Endodermal cell (in vitro differentiated cells): ENCODE measurements at regions not wholly inside any gene's neighbourhood (a gene's known extent, or its start where the extent isn't known, plus 50 kb on each side); places are given as distances from the start of the nearest gene placed in this dataset.
"Not testable (repeated sequence)": the region's sequence is repeated elsewhere in the genome, so short reads cannot be mapped to it uniquely, and the experiment has no call there.

Source experiments
- DNase-seq: peaks from one replicate; pipeline ENCODE4 v3.0.0-alpha.2; 2017
- H3K27ac ChIP-seq: 2 replicates; pipeline ENCODE4 v1.5.1; 2013; ENCODE audit warnings: mild to moderate bottlenecking, low read depth, low read length, moderate library complexity
- H3K27me3 ChIP-seq: 2 replicates; pipeline ENCODE4 v1.6.1; 2013; ENCODE audit warnings: mild to moderate bottlenecking, low read length, moderate library complexity; ENCODE audit not compliant: insufficient read depth, control insufficient read depth, poor library complexity, severe bottlenecking
- H3K36me3 ChIP-seq: 2 replicates; pipeline ENCODE4 v1.7.0; 2013; ENCODE audit warnings: mild to moderate bottlenecking, low read length, moderate library complexity; ENCODE audit not compliant: control insufficient read depth, insufficient read depth
- H3K4me1 ChIP-seq: one replicate; pipeline ENCODE4 v1.7.0; 2013; ENCODE audit warnings: low read length; ENCODE audit not compliant: control insufficient read depth, insufficient read depth
- H3K4me3 ChIP-seq: 2 replicates; pipeline ENCODE4 v1.5.1; 2013; ENCODE audit warnings: mild to moderate bottlenecking, low read length, moderate library complexity
- H3K9ac ChIP-seq: 2 replicates; pipeline ENCODE4 v1.6.1; 2013; ENCODE audit warnings: mild to moderate bottlenecking, low read length, moderate library complexity; ENCODE audit not compliant: poor library complexity, severe bottlenecking; ENCODE audit errors: extremely low read depth
- H3K9me3 ChIP-seq: 2 replicates; pipeline ENCODE4 v1.6.1; 2013; ENCODE audit warnings: mild to moderate bottlenecking, low read length, moderate library complexity; ENCODE audit not compliant: control insufficient read depth
- H3K27ac Mint-ChIP-seq: 2 replicates; pipeline ENCODE4 v1.8.0; 2020; ENCODE audit warnings: mixed read lengths
- H3K27me3 Mint-ChIP-seq: 2 replicates; pipeline ENCODE4 v1.8.0; 2021; ENCODE audit warnings: mild to moderate bottlenecking, mixed read lengths; ENCODE audit not compliant: insufficient read depth
- H3K36me3 Mint-ChIP-seq: 2 replicates; pipeline ENCODE4 v1.8.0; 2020; ENCODE audit warnings: low read depth, mixed read lengths
- H3K4me1 Mint-ChIP-seq: 2 replicates; pipeline ENCODE4 v1.8.0; 2020; ENCODE audit warnings: mixed read lengths
- H3K4me3 Mint-ChIP-seq: 2 replicates; pipeline ENCODE4 v1.8.0; 2020; ENCODE audit warnings: mild to moderate bottlenecking, moderate library complexity, mixed read lengths
- H3K9me3 Mint-ChIP-seq: 2 replicates; pipeline ENCODE4 v1.8.0; 2020; ENCODE audit warnings: mild to moderate bottlenecking, mixed read lengths
- WGBS, 2 experiments: methylation state at CpG; one replicate each; pipeline versions ENCODE4 v1.1.5 to v1.1.7; 2013; ENCODE audit warnings: missing lambda C conversion rate in 2 of 2, mixed read lengths in 1 of 2; ENCODE audit not compliant: insufficient coverage in 1 of 2, insufficient read length in 1 of 2; 5-methylcytosine and 5-hydroxymethylcytosine counted together
- TF ChIP-seq, protein P1 (sequence below): fragments of 200-600 bp; sonication (generic); conservative IDR thresholded peaks from 2 replicates; pipeline ENCODE4 v1.5.0; 2021; ENCODE audit warnings: antibody characterized with exemption, mild to moderate bottlenecking

DNA sequence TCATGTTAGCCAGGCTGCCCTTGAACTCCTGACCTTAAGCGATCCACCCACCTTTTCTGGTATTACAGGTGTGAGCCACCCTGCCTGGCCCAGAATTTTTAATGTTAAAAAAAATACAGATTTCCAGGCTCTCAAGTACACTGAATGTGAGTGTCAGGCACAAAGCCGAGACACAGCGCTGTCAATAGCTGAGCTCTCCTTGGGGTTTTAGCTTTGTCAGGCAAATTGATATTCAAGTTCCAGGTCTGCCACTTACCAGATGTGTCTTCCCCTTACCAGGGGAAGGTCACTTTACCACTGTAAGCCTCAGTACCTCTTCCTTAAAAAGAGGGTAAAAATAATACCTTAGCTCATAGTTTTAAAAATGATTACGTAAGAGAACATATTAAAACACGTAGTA is 71.6 kb upstream of the LRRC37A2 start:
- no CpG with 5 or more reads among the region's 5 CpGs for WGBS, 2 experiments
- not testable (repeated sequence) for H3K9ac ChIP-seq

DNA sequence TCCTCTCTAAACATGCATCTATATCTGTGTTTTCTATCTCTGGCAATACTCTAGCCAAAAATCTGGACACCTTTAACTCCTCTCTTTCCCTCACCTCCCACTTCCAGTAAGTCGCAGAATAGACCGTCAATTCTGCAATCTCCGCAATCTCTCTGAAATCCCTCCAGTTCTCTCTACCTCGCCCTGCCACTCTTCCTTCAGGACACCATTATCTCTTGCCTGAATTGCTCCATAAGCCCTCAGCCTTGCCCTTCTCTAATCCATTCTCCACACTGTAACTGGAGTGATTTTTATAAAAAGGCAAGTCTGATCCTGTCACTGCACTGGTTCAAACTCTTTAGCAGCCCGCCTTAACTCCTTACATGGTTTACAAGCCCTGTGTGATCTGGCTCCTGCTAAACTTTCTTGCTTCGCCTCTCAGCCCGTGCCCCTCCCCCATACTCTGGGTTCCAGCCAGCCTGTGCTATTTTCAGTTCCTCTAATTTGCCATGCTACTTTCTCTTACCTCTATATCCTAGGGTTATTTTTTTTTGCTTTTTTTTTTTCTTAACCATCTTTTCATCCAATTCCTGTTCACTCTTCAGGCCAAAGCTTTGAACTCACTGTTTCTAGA is 73.0 kb upstream of the ARL17B start:
- not testable (repeated sequence) for H3K27ac Mint-ChIP-seq, H3K4me3 ChIP-seq, DNase-seq, H3K4me3 Mint-ChIP-seq, H3K27me3 Mint-ChIP-seq, H3K36me3 ChIP-seq, H3K4me1 Mint-ChIP-seq, H3K9ac ChIP-seq, H3K4me1 ChIP-seq, H3K27ac ChIP-seq, H3K9me3 ChIP-seq, H3K27me3 ChIP-seq, H3K36me3 Mint-ChIP-seq, H3K9me3 Mint-ChIP-seq
- WGBS, 2 experiments, result no CpG with 5 or more reads among the region's 7 CpGs

More for the DNA sequence above, 71.6 kb upstream of the LRRC37A2 start:
- not testable (repeated sequence) for H3K27me3 Mint-ChIP-seq, DNase-seq, H3K36me3 ChIP-seq, H3K4me3 Mint-ChIP-seq, H3K9me3 Mint-ChIP-seq, H3K4me3 ChIP-seq, H3K4me1 Mint-ChIP-seq, H3K9me3 ChIP-seq, H3K27ac ChIP-seq, H3K27me3 ChIP-seq, H3K27ac Mint-ChIP-seq, H3K36me3 Mint-ChIP-seq, H3K4me1 ChIP-seq

DNA sequence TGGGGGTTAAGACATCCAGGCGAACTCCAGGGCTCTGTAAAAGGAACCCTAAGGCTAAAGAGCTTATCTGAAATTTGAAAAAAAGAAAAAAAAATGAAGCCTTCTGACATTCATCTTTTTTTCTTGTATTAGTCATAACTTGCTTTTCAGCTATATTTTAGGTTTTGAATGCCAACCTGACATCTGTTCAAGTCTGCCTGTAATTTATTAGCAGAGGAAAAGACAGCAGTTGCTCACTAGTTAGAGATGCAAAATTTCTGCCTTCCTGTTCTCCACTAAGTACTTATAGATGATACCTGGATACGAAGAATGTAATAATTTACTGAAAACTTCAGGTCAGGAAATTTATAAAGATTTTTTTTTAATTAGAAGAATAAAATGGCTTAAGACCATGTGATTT is 68.7 kb upstream of the ARL17B start:
- not testable (repeated sequence) for DNase-seq, H3K4me1 ChIP-seq, H3K27me3 Mint-ChIP-seq, H3K9ac ChIP-seq, H3K36me3 ChIP-seq, H3K4me3 Mint-ChIP-seq, H3K4me3 ChIP-seq, H3K4me1 Mint-ChIP-seq, H3K27ac Mint-ChIP-seq, H3K9me3 Mint-ChIP-seq, H3K36me3 Mint-ChIP-seq, H3K9me3 ChIP-seq, H3K27me3 ChIP-seq, H3K27ac ChIP-seq
- no CpG with 5 or more reads among the region's 2 CpGs for WGBS, 2 experiments

DNA sequence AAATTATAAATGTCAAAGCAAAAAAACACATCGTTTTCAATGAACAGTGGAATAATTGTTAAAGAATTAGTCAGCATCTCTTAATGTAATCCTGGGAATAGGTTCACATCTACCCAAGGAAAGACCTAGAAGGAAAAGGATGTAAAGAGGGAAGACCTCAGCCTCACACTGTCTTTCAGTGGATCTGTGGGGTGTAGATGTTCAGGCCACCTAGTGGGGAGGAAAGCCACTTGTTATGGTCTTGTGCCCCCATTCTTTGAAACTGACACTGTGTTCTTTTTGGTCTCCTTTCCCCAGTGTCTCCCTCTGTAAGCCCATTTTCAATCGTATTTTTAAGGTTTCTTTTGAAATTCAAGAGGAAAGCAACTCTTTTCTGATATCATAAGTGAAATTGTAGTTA is 68.1 kb upstream of the ARL17B start:
- H3K36me3 Mint-ChIP-seq, result not testable (repeated sequence)

DNA sequence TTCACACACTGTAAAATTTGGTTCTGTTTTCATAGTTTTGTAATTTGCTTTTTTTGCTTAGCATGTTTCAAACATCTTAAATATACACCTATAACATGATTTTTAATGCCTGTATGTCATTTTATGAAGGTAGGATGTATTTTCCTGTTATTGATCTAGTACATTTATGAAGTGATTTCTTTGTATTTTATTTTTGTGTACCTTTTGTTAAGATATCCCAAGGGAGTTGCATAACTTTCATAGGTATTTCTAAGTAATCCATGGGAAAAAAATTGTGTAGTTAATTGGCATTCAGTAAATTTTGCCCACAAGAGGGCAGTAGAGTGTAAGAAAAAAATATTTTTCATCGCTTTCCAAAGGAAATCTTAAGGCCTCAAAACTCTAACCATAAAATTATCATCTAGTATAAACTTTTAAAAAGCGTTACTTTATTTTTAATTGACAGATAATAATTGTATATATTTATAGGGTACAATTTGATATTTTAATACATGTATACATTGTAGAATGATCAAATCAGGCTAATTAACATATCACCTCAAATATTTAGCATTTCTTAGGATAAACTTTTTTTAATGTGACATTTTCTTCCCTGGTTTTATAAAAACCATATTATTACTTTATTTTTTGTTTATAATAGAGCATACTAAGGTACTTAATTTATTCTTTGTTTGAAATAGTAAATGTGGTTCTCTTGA is 62.8 kb upstream of the ARL17B start:
- not testable (repeated sequence) for DNase-seq, H3K27me3 ChIP-seq, H3K4me3 Mint-ChIP-seq, H3K4me1 Mint-ChIP-seq, H3K9me3 Mint-ChIP-seq, H3K27ac Mint-ChIP-seq, H3K4me1 ChIP-seq, H3K27me3 Mint-ChIP-seq, H3K36me3 ChIP-seq, H3K9me3 ChIP-seq, H3K36me3 Mint-ChIP-seq, H3K9ac ChIP-seq, H3K27ac ChIP-seq, H3K4me3 ChIP-seq
- no CpG with 5 or more reads among the region's 2 CpGs for WGBS, 2 experiments
- TF ChIP-seq, protein P1, sequence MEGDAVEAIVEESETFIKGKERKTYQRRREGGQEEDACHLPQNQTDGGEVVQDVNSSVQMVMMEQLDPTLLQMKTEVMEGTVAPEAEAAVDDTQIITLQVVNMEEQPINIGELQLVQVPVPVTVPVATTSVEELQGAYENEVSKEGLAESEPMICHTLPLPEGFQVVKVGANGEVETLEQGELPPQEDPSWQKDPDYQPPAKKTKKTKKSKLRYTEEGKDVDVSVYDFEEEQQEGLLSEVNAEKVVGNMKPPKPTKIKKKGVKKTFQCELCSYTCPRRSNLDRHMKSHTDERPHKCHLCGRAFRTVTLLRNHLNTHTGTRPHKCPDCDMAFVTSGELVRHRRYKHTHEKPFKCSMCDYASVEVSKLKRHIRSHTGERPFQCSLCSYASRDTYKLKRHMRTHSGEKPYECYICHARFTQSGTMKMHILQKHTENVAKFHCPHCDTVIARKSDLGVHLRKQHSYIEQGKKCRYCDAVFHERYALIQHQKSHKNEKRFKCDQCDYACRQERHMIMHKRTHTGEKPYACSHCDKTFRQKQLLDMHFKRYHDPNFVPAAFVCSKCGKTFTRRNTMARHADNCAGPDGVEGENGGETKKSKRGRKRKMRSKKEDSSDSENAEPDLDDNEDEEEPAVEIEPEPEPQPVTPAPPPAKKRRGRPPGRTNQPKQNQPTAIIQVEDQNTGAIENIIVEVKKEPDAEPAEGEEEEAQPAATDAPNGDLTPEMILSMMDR, result peak; percentile 47

More for the DNA sequence above, 68.1 kb upstream of the ARL17B start:
- H3K4me1 ChIP-seq, H3K4me1 Mint-ChIP-seq, H3K27me3 Mint-ChIP-seq, H3K27ac ChIP-seq, H3K9ac ChIP-seq, H3K36me3 ChIP-seq, H3K4me3 Mint-ChIP-seq, H3K27me3 ChIP-seq, H3K9me3 ChIP-seq, H3K9me3 Mint-ChIP-seq, H3K27ac Mint-ChIP-seq, H3K4me3 ChIP-seq, DNase-seq: not testable (repeated sequence)
- WGBS, 2 experiments, result no CpG with 5 or more reads among the region's 2 CpGs

DNA sequence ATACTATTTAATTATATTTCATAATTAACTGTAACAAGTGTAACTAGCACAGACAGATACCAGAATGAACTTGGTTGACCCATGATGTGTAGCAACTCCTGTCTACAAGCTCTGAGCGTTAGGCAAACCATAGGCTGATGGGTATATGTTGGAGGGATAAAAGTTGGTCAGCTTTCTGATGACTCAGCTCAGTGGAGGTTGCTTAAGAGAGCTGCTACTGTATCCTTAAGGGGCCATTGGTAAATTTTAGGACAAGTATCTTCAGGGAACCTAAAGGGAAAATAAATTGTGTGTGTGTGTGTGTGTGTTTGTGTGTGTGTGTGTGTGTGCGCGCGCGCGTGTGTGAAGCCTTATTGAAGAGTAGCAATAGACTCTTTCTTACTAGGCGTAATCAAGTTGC is 56.3 kb upstream of the ARL17B start:
- H3K27me3 Mint-ChIP-seq, H3K9me3 Mint-ChIP-seq, DNase-seq, H3K36me3 Mint-ChIP-seq, H3K9me3 ChIP-seq, H3K4me1 ChIP-seq, H3K36me3 ChIP-seq, H3K4me1 Mint-ChIP-seq, H3K27ac Mint-ChIP-seq, H3K27me3 ChIP-seq, H3K9ac ChIP-seq, H3K4me3 Mint-ChIP-seq, H3K27ac ChIP-seq, H3K4me3 ChIP-seq: not testable (repeated sequence)
- WGBS, 2 experiments, result no CpG with 5 or more reads among the region's 7 CpGs
